NCI-H226 (cell line): ENCODE measurements at regions not wholly inside any gene's neighbourhood (a gene's known extent, or its start where the extent isn't known, plus 50 kb on each side); places are given as distances from the start of the nearest gene placed in this dataset.
"Not testable (repeated sequence)": the region's sequence is repeated elsewhere in the genome, so short reads cannot be mapped to it uniquely, and the experiment has no call there.

ENCODE experiments used
- DNase-seq: peaks from one replicate; pipeline ENCODE4 v3.0.0-alpha.2; 2015

GRCh38 chr9:30628915-30629567, 1755.4 kb upstream of the ACO1 start:
- DNase-seq, result no peak

DNA sequence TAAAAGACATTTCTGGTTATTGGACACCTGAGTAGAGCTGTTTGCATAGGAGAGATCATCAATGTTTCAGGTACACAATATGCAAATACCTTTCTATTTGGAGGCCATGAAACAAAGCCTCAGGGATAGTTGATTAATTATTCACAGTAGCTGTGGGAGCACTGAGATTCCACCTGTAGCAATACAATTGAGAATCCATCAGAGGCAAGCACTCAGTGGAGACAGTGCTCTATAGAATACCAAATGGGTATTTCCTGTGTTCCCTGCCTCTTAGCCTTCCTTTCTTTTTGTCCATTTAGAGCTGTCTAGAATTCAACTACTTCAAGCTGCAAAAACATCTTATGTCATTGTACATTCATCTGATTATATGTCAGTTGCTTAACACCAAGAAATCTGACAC, 1754.0 kb upstream of the ACO1 start:
- no peak for DNase-seq

DNA sequence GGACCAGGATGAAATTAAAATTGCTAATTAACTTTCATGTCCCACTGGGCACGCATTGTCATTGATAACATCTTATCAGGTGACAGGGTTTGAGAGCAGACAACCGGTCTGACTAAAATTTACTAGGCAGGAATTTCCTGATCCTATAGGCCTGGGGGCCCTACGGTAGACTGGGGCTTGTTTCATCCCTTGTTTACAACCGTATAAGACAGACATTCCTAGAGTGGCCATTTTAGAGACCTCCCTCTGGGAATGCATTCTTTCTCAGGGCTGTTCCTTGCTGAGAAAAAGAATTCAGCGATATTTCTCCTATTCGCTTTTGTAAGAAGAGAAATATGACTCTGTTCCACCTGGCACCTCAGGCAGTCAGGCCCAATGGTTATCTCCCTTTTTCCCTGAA, 1737.8 kb upstream of the ACO1 start:
- DNase-seq, result not testable (repeated sequence)

- no peak for DNase-seq
Measured at GRCh38 chr9:30661925-30662324, 1722.5 kb upstream of the ACO1 start.

- DNase-seq, result no peak
Measured at GRCh38 chr9:30670805-30671562, 1713.5 kb upstream of the ACO1 start.

GRCh38 chr9:30673132-30673531, 1711.3 kb upstream of the ACO1 start:
- DNase-seq, result peak; percentile 1

DNA sequence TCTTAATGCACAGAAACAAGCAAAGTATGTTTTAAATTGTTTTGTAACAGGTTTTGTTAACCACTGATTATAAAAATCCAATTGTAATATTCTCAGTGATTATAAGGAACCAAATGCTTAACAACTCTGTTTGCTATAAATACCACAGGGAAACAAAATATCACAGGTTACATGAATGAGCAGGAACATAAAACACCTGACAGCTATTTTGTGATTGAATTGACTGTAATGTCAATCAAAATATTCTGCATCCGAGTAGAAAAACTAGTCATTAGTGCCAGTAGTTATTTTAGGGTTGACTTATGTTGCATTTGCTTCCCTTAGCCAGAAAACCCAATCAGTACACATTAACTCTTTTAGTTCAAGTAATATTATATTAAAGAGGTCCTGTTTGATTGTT, 1707.8 kb upstream of the ACO1 start:
- no peak for DNase-seq

DNA sequence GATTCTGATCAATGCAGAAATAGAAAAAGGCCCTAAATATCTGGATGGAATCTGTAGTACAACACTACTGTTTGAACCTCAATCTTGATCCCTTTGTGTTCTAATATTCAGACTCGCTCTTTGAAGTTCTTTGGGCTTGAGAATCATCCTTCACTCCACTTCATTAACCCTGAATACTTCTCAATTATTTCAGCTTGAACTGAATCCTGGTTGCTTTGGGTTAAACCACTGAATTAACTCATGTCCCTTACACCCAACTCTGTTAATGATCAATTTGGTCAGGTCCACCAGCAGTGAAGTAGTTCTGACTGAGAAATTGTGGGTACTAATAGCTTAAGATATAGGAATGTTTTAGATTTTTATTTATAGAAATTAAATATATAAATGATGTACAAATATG, 1707.2 kb upstream of the ACO1 start:
- DNase-seq, result no peak

DNA sequence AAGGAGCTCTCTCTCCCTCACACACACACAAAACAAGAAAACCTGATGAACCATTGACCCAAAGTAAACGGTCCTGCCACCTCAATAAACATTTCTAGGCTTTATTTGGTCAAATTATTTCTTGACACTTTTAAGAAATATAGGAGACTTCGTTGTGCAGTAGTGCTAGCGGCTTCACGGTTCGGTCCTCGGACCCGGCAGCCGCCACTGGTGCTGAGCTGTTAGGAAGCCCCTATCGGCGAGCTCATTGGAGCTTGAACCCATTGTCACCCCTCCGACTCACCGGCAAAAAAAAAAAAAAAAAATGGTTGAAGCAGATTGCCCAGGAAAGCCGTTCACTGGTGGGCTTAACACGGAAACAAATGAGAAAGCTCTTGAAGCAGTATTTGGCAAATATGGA, 1695.6 kb upstream of the ACO1 start:
- no peak for DNase-seq

GRCh38 chr9:30697958-30698357, 1686.5 kb upstream of the ACO1 start:
- peak; percentile 35 for DNase-seq

- DNase-seq, result no peak
Measured at GRCh38 chr9:30711591-30711990, 1672.9 kb upstream of the ACO1 start.

- DNase-seq, result no peak
Measured at GRCh38 chr9:30713243-30713642, 1671.2 kb upstream of the ACO1 start.

DNA sequence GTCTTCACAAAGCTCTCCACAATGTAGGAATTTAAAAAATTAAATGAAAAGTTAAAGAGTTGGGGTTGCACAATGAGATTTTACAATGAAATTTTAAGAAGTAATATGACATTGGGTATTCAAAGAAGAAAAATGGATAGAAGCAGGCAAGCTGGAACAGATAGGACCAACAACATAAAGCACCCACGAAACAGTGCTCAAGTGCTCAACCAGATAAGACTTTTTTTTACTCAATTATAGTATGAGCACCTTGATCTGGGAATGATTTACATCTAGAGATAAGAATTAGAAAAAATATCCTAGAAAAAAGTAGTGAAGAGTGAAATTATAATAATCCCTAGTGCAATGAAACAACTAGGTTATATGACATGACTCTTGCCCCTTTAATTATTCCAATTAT, 1670.1 kb upstream of the ACO1 start:
- no peak for DNase-seq

- DNase-seq, result no peak
Measured at GRCh38 chr9:30718483-30718882, 1666.0 kb upstream of the ACO1 start.

DNA sequence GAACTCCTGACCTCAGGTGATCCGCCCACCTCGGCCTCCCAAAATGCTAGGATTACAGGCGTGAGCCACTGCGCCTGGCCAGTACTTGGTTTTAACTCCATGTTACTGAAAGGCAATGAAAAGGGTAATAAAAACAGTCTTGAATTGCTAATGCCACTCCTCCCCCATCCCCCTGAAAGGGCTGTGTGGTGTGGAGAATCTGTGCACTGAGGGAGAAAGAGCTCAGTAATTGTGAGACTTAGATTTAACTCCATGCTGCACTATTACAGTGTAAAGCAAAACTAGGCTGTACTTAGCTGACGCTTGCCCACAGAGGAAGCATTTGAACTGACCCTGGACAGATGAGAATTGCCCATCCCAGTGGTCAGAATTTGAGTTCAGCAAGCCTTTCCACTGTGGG, 1662.4 kb upstream of the ACO1 start:
- no peak for DNase-seq

DNA sequence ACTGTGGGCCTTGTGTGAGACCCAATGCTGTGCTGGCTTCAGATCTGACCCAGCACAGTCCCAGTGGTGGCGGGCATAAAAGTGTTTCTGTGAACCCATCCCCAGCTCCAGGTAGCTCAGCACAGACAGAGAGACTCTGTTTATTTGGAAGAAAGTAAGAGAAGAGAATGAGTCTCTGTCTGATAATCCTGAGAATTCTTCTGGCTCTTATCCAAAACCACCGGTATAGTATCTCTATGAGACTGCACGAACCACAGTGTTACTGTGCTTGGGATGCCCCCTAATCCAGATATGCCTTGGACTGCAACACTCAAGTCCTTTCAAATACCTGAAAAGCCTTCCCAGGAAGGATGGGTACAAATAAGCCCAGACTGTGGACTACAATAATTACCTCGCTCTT, 1660.8 kb upstream of the ACO1 start:
- peak; percentile 15 for DNase-seq

GRCh38 chr9:30732060-30732459, 1652.4 kb upstream of the ACO1 start:
- no peak for DNase-seq

DNA sequence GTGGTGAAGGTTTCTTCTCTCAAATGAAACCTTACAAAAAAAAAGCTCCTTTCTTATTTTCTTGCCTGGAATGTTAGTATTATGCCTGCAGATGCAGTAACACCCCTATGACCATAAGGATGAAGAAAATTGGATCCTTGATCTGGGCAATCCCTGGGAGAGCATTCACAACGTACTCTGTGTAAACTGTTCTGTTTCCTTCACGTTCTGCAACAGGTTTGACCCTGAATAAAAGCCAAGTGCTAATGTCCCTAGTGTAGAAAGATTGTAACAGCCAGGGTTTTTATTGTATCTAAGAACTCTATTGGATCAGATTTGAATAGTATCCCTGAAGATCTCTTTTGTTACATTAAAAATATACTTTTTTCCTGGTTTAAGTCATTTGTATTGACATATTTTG, 1639.6 kb upstream of the ACO1 start:
- DNase-seq, result no peak

DNA sequence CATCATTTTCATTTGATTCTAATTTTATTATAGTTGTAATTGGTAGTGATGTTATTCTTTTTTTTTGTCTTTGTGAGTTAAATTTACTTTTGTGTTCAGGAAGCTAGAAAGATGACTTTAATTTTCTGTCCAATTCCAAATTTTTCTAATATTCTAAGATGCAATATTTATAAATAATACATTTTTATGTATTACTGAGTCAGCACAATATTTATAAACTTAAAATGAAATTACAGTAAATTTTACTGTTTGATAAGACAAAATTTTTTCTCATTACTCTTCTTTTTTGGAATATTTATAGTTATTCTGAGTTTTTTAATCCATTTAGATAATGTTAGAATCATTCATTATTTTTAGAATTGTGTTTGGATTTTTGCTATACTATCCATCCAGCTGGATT, 1637.9 kb upstream of the ACO1 start:
- no peak for DNase-seq

- DNase-seq, result no peak
Measured at GRCh38 chr9:30757723-30758122, 1626.7 kb upstream of the ACO1 start.

- DNase-seq, result no peak
Measured at GRCh38 chr9:30758726-30759446, 1625.6 kb upstream of the ACO1 start.

DNA sequence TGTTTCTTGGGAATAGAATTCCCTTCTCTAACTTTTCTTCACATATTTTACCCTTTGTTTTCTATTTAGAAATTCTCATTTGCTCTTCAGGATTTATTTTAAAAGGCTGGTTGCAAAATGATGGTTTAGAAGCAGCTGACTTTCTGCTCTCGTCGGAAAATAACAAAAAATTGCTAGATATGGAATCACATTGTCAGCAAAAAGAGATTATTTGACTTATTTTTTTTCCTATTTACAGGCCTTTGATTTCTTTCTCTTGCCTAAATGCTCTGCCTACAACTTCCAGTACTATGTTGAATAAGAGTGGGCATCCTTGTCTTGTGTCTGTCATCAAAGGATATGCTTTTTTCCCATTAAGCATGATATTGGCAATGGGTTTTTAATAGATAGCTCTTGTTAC, 1619.1 kb upstream of the ACO1 start:
- DNase-seq, result no peak

DNA sequence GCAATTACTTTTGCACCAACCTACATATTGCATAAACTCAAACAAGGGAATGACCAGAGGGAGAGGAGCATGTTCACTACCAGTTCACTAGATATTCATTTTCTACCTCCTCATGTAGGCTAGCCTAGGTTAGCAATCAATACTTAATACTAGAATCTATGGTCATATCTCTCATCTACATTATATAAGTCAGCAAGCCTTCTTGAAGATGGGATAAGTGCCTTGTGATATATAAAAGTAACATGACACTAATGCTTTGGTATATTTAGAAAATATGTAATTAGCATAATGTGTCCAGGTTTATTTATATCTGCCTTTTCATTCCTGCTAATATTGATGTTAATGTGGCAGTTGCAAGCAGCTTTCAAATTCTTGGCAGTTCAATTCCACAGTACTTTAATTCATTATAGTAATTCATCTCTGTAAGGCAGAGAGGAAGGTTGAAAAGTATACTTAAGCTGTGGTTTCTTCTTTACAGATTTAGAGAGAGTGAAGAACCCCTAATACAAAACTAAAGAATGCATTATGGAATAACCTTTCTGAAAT, 1613.2 kb upstream of the ACO1 start:
- no peak for DNase-seq

DNA sequence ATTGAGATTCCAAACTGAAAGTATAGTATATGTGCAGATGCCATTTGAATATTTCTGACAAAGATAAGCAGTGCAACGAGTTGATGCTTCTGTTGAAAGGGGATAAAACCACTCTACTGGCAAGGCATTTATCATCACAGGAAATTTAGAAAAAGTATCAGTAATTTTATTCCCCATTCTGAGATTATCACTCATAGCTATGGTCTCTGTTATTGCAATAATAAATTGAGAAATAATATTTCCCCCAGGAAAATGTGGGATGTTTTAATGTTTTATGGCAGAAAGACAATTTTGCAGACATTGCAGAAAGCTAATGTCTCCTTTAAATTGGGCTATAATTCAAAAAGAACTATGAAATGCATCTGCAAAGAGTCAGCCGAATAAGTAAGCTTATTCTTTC, 1612.7 kb upstream of the ACO1 start:
- DNase-seq, result no peak
